ENCODE measurements at regions not wholly inside any gene's neighbourhood (a gene's known extent, or its start where the extent isn't known, plus 50 kb on each side); places are given as distances from the start of the nearest gene placed in this dataset.
A peak's percentile ranks its signal among the peaks of the same experiment; 100 is the strongest.

DNA sequence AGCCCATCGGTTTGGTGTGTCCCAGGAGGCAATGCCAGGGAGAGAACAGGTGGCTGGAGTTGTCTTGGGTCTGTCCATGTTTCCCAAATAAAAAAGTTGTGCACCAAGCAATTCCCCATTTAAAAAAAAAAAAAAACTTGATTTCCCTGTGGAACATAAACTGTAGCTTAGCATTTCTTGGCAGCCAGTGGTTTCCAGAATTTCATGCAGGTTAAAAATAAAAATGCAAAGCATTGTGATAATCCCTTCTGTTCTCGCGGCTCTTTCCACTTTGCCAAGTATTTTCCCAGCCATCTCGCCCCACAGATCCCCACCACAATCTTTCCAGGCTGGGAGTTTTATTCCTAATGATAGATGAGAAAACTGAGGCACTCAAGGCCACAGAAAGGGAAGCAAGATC lies 51.4 kb upstream of the MSX1 start:
- no peak for DNase-seq (ENCODE audit: low read depth)

GRCh38 chr4:4805887-4806286 lies 53.6 kb upstream of the MSX1 start:
- no peak for DNase-seq (ENCODE audit: low read depth)

DNA sequence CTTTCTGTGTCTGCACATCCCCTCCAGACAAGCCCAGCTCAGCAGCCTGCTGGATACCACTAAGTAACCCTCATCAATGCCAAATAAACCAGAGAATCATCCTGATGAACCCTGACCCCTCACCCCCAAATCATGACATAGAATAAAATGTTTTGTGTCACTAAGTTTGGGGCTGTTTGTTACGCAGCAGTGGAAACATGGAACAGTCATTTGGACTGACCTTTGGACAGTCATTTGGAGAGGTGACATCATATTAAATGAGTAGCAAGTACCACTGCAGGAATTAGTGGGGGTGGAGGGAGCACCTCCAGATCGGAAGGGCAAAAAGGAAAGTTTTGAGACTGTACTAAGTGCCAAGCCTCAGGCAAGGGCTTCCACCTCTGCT lies 55.6 kb upstream of the MSX1 start:
- no peak for DNase-seq (ENCODE audit: low read depth)

DNA sequence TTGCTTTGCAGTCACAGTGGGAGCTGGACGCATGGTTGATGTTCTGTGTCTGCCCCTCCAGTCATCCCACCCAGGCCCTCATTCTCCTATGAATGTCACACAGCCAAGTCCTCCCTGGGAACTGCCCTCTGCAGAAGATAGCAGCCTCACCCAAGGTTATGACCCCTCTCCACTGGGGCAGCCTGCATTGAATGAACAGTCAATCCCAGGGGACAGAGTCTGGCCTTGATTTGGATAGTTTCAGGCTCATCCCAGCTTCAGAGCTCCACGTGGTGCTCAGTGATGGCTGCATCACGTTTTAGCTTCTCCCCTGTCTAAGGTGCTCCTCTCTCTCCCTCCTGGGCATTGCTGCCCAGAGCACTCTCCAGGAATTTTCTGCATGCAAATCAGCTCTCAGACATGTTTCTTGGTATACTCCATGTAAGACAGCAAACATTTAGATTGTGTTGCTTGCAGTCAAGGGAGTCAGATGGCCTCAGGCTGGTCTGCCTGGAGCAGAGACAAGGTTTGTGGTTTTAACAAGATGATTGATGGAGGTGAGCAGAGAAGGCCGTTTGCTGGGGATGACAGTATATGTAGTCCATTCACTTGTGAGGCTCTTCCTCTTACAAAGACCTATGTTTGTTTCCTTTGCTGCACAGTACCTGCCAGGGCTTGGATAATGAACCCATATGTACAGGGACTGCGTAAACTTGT lies 56.1 kb upstream of the MSX1 start:
- DNase-seq (ENCODE audit: low read depth), result no peak

- DNase-seq (ENCODE audit: low read depth), result no peak
Observed at GRCh38 chr4:4800646-4801408, 58.6 kb upstream of the MSX1 start.

GRCh38 chr4:4794421-4794820 lies 65.0 kb upstream of the MSX1 start:
- no peak for DNase-seq (ENCODE audit: low read depth)

DNA sequence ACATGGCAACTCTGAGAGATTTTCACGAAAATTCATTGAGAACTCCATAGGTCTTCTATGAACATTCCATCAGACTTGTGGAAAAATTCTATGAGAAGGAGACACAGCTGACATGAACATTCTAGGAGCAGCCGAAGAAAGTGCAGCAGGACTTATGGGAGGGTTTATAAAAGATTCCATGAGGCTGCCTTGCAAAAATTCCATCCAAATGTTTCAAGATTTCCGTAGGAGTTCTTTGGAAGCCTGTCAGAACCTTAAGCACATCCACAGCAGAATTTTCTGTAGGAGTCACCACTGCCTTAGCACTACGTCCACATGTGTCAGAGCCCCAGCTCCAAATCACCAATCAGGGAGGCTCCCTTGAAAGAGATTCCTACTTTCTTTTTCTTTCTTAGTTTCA lies 67.0 kb upstream of the MSX1 start:
- DNase-seq (ENCODE audit: low read depth), result no peak

DNA sequence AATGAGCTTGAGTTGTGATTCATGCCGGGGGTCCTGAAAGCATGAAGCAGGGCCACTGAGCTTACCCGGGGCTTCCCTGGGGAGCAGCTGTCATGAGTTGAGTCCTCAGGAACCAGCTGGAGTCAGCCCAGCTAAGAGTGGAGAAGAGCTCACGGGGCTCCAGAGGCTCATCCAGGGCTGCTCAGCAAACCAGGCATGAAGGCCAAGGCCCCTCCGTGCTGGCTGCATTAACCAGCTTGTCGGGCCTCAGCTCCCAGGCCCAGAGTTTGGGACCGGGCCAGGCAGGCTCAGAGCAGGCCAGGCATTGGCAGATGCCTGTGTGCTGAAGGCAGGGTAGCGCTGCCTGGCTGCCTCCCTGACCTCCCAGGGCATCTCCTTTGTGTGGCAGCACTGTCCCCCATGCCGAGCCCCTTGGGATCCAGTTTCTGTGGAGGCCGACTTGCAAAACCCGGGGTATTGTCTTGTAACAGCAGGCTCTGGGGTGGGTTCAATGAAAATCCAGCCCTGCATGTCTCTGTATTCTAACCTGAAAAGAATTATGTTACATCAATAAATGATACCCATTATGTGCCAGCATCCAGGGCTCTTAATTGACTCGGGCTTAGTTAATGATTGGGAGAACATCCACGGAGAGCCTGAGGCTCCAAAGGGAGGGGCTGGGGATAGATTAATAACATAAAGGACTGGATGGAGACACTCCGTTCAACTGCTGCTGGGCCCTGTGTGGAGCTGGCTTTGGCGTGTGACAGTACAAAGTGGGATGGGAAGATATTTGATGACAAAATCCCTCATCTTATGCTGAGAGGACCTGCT lies 68.0 kb upstream of the MSX1 start:
- DNase-seq (ENCODE audit: low read depth), result peak; percentile 9

GRCh38 chr4:4789462-4789861 lies 70.0 kb upstream of the MSX1 start:
- DNase-seq (ENCODE audit: low read depth), result no peak

DNA sequence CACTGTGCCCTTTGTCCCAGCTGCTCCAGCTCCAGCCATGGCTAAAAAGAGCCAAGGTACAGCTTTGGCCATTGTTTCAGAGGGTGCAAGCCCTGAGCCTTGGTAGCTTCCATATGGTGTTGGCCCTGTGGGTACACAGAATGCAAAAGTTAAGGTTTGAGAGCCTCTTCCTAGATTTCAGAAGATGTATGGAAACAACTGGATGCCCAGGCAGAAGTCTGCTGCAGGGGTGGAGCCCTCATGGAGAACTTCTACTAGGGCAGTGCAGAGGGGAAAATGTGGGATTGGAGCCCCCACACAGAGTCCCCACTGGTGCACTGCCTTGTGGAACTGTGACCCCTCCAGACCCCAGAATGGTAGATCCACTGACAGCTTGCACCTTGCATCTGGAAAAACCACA lies 70.9 kb upstream of the MSX1 start:
- no peak for DNase-seq (ENCODE audit: low read depth)

DNA sequence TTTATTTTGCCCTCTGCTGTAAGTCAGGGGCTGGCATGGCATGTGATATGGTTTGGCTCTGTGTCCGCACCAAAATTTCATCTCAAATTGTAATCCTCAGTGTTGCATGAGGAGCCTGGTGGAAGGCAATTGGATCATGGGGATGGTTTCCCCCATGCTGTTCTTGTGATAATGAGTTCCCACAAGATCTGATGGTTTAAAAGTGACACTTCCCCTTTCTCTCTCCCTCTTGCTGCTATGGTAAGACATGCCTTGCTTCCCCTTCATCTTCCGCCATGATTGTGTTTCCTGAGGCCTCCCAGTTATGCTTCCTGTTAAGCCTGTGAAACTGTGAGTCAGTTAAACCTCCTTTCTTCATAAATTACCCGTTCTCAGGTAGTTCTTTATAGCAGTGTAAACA lies 72.0 kb upstream of the MSX1 start:
- DNase-seq (ENCODE audit: low read depth), result no peak

- DNase-seq (ENCODE audit: low read depth), result no peak
Observed at GRCh38 chr4:4784379-4784778, 75.1 kb upstream of the MSX1 start.

DNA sequence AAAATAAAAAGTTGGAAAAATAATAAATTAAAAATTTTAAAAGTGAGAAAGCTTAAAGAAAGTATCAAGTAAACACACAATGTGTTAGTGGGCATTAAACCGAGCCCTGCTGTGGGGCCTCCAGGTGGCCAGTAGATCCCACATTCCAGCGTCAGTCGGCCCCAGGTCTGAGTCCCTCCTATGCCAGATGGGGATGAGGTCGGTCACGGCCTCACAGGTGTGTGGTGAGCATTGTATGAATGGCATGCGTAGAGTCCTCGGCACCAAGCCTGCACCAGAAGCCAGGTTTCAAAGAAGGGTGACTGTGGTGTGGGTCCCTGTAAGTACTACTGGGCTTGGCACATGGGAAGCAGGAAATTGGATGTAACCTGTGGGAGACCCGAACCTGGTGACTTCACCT lies 75.6 kb upstream of the MSX1 start:
- no peak for DNase-seq (ENCODE audit: low read depth)

- no peak for DNase-seq (ENCODE audit: low read depth)
Observed at GRCh38 chr4:4782969-4783368, 76.5 kb upstream of the MSX1 start.

- DNase-seq (ENCODE audit: low read depth), result no peak
Observed at GRCh38 chr4:4781936-4782707, 77.3 kb upstream of the MSX1 start.

DNA sequence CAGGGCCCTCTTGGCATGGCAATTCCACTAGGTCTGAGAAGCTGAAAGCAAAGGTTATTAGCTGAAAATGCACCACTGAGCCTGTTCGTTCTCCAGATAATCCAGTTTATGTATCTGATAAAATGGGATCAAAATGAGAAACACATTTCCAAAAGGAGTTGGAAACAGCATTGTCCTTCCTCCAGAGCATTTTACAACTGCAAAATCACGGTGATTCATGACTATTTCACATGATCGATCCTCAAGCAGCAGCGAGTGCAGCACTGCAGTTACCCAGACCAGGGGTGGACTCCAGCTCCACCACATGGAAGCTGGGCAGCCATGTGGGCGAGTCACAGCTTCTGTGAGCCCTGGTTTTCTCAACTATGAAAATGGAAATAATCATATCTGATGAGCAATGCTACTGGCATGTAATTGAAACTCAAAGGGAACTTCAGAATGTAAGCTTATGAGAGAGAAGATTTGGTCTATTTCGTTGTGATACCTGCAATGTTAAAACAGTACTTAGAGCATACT lies 78.7 kb upstream of the MSX1 start:
- peak; percentile 5 for DNase-seq (ENCODE audit: low read depth)

DNA sequence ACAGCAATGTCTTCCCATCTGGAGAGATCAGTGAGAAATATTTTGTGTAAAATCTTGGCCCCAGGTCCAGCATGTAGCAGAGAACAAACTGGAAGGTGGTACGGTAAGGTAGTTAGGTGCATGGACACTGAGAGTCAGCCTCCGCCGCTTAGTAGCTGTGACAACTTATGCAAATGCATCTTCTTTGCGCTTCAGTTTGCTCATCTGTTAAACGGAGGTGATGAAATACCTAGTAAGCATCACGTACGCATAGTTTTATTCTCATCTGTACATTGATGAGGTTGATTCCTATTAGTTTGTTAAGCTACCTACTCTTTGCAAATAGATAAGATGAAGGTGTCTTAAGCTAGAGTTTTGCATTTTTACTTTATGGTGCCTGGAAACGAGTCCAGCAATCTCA lies 80.0 kb upstream of the MSX1 start:
- no peak for DNase-seq (ENCODE audit: low read depth)

DNA sequence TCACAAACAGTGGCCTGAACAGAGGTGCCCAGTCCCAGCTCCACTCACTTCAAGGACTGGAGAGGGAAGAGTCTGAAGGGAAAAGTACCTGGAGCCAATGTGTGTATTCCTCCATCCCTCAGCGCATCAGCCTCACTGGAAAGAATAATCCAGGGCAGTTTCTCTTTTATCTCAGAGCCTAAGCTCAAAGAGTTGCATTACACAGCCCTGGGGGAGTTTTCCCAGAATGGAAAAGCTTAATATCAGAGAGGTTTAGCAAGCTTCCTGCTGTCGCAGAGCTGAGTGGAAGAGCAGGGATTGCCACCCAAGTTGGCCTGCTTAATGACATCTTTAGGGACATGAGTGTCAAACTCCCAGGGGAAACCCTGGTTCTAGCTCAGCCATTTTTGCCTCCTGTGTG lies 80.4 kb upstream of the MSX1 start:
- no peak for DNase-seq (ENCODE audit: low read depth)

DNA sequence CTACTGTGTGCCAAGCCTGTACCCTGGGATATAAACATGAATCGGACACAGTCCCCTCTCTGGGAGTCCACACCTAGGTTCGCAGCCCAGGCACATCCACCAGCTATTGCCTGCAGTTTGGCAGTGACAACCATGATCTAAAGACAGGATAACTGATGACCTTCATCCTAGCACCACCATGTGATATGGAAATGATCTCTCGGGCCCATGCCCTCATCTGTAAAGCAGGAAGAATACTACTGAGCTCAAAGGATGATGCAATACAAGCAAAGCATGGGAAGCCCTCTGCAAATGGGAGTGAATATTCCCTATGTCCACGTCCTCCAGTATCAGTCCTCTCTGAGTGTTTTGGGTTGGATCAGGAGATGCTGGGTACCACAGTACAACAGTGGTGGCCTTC lies 80.9 kb upstream of the MSX1 start:
- no peak for DNase-seq (ENCODE audit: low read depth)

GRCh38 chr4:4776934-4777333 lies 82.5 kb upstream of the MSX1 start:
- peak; percentile 25 for DNase-seq (ENCODE audit: low read depth)

DNA sequence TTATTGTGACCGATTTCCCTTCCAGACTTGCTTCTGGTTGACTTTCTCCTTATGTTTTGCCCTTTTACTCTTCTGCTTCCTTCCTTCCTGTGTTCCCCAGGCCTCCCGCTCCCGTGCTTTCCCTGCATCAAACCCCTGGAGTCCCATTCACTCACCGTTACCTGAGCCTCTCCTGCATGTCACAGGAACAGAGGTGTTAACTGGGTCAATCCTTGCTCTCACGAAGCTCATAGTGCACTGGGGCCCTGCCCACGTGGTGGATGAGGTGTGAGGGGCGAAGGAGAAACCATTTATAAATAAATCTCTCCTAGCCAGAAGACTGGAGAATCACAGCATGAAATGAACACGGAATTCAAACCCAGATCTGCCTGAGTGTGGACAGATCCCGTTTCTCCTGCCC lies 83.1 kb upstream of the MSX1 start:
- no peak for DNase-seq (ENCODE audit: low read depth)
